Gastroesophageal sphincter (tissue), 3 donors: ENCODE measurements at regions not wholly inside any gene's neighbourhood (a gene's known extent, or its start where the extent isn't known, plus 50 kb on each side); places are given as distances from the start of the nearest gene placed in this dataset.

Source experiments
- EP300 ChIP-seq: sonication (generic); formaldehyde crosslinking; IDR thresholded peaks from one replicate; pipeline ENCODE4 v1.6.1; 2017; ENCODE audit warnings: antibody characterized with exemption, mild to moderate bottlenecking
- POLR2A ChIP-seq, 2 donors: fragments of 450-650 bp; IDR thresholded peaks; one replicate each; pipeline ENCODE4 v1.6.1; 2017; ENCODE audit warnings: antibody characterized with exemption in 2 of 2, mild to moderate bottlenecking in 2 of 2, moderate library complexity in 1 of 2
- POLR2AphosphoS5 ChIP-seq: sonication (generic); formaldehyde crosslinking; IDR thresholded peaks from one replicate; pipeline ENCODE4 v1.6.1; 2017; ENCODE audit warnings: antibody characterized with exemption
- TF ChIP-seq, protein P1 (sequence below), 4 experiments: fragments of 200-600 bp in 2 of 4; fragments of 450-650 bp in 2 of 4; sonication (generic) in 1 of 4; IDR thresholded peaks; one replicate each; pipeline ENCODE4 v1.5.1; 2017 to 2019; ENCODE audit warnings: antibody characterized with exemption in 4 of 4, mild to moderate bottlenecking in 2 of 4, moderate library complexity in 2 of 4

GRCh38 chr22:44634426-44635321 lies 67.3 kb upstream of the PRR5 start:
- TF ChIP-seq, protein P1, sequence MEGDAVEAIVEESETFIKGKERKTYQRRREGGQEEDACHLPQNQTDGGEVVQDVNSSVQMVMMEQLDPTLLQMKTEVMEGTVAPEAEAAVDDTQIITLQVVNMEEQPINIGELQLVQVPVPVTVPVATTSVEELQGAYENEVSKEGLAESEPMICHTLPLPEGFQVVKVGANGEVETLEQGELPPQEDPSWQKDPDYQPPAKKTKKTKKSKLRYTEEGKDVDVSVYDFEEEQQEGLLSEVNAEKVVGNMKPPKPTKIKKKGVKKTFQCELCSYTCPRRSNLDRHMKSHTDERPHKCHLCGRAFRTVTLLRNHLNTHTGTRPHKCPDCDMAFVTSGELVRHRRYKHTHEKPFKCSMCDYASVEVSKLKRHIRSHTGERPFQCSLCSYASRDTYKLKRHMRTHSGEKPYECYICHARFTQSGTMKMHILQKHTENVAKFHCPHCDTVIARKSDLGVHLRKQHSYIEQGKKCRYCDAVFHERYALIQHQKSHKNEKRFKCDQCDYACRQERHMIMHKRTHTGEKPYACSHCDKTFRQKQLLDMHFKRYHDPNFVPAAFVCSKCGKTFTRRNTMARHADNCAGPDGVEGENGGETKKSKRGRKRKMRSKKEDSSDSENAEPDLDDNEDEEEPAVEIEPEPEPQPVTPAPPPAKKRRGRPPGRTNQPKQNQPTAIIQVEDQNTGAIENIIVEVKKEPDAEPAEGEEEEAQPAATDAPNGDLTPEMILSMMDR (IDR thresholded peaks at IDR 0.05) = no peak
- TF ChIP-seq POLR2A (IDR thresholded peaks at IDR 0.05) (no peak), EP300 (no peak), POLR2AphosphoS5 (no peak)
